HEK293T (cell line): ENCODE measurements at regions not wholly inside any gene's neighbourhood (a gene's known extent, or its start where the extent isn't known, plus 50 kb on each side); places are given as distances from the start of the nearest gene placed in this dataset.

Experiments
- CTCF ChIA-PET: fragments of 350-600 bp; formaldehyde crosslinking; extraction: SDS; loops from one replicate; lab custom pipeline; 2021; ENCODE audit warnings: antibody characterized with exemption, inconsistent platforms; lab: Yijun Ruan, JAX
- POLR2A ChIA-PET: fragments of 350-600 bp; formaldehyde crosslinking; extraction: SDS; loops from one replicate; lab custom pipeline; 2020; ENCODE audit warnings: antibody characterized with exemption, inconsistent platforms; lab: Yijun Ruan, JAX
- DNase-seq: peaks from one replicate; pipeline ENCODE4 v3.0.0; 2012; ENCODE audit warnings: mixed read lengths; ENCODE audit errors: extremely low spot score
- ARNT ChIP-seq: fragments of 450-650 bp; IDR thresholded peaks from 2 replicates; pipeline ENCODE4 v1.6.1; 2017; ENCODE audit warnings: mild to moderate bottlenecking
- BHLHE40 ChIP-seq: fragments of 450-650 bp; IDR thresholded peaks from 2 replicates; pipeline ENCODE4 v1.6.1; 2016; ENCODE audit warnings: mild to moderate bottlenecking, moderate library complexity, borderline replicate concordance
- CTBP1 ChIP-seq: fragments of 450-650 bp; IDR thresholded peaks from 2 replicates; pipeline ENCODE4 v1.6.1; 2016; ENCODE audit warnings: borderline replicate concordance
- ELF4 ChIP-seq: fragments of 450-650 bp; IDR thresholded peaks from 2 replicates; pipeline ENCODE4 v1.6.1; 2017; ENCODE audit warnings: antibody characterized with exemption
- FOXA1 ChIP-seq: fragments of 450-650 bp; IDR thresholded peaks from 2 replicates; pipeline ENCODE4 v1.6.1; 2016; ENCODE audit warnings: mild to moderate bottlenecking
- FOXK2 ChIP-seq: fragments of 450-650 bp; IDR thresholded peaks from 2 replicates; pipeline ENCODE4 v1.6.1; 2016; ENCODE audit warnings: mild to moderate bottlenecking
- FOXM1 ChIP-seq: fragments of 450-650 bp; IDR thresholded peaks from 2 replicates; pipeline ENCODE4 v1.6.1; 2017; ENCODE audit warnings: mild to moderate bottlenecking, borderline replicate concordance
- HDGF ChIP-seq: fragments of 450-650 bp; IDR thresholded peaks from 2 replicates; pipeline ENCODE4 v1.6.1; 2017; ENCODE audit warnings: antibody characterized with exemption, borderline replicate concordance
- L3MBTL2 ChIP-seq: fragments of 450-650 bp; conservative IDR thresholded peaks from 2 replicates; pipeline ENCODE4 v1.6.1; 2016; ENCODE audit warnings: mild to moderate bottlenecking
- LEF1 ChIP-seq: fragments of 450-650 bp; IDR thresholded peaks from 2 replicates; pipeline ENCODE4 v1.6.1; 2017; ENCODE audit warnings: mild to moderate bottlenecking, borderline replicate concordance
- NFRKB ChIP-seq: fragments of 450-650 bp; IDR thresholded peaks from 2 replicates; pipeline ENCODE4 v1.6.1; 2016; ENCODE audit warnings: mild to moderate bottlenecking, moderate library complexity
- SP1 ChIP-seq: fragments of 450-650 bp; IDR thresholded peaks from 2 replicates; pipeline ENCODE4 v1.6.1; 2017
- SUZ12 ChIP-seq: fragments of 450-650 bp; IDR thresholded peaks from 2 replicates; pipeline ENCODE4 v1.6.1; 2016; ENCODE audit warnings: mild to moderate bottlenecking
- TARDBP ChIP-seq: fragments of 450-650 bp; IDR thresholded peaks from 2 replicates; pipeline ENCODE4 v1.6.1; 2016
- ZNF384 ChIP-seq: fragments of 450-650 bp; IDR thresholded peaks from 2 replicates; pipeline ENCODE4 v1.6.1; 2016
- TF ChIP-seq, protein P1 (sequence below): fragments of 450-650 bp; IDR thresholded peaks from 2 replicates; pipeline ENCODE4 v1.6.1; 2016

DNA sequence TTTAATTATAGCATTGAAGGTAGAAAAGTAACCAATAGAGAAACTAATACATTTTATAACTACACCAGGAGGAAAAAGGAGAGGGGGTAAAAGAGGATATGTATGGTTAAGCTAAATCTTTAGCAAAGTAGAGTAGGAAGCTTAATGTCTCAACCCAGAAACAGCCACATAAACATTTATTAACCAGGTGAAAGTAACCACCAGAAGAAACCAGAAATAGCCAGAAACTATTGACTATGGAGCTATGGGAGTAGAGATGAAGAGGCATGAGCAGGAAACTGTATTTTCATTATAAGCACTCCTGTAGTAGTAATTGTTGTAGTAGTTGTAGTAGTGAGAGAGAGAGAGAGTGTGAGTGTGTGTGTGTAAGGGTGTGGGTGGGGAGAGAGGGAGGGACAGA lies 617.5 kb upstream of the CHAC2 start:
- no peak for TF ChIP-seq NFRKB
- TF ChIP-seq SUZ12: no peak
- TF ChIP-seq FOXA1: no peak
- TF ChIP-seq SP1: no peak
- no peak for TF ChIP-seq LEF1
- TF ChIP-seq ZNF384: no peak
- TF ChIP-seq TARDBP: no peak
- no peak for TF ChIP-seq FOXM1
- TF ChIP-seq BHLHE40: no peak
- no peak for TF ChIP-seq ARNT
- no peak for TF ChIP-seq CTBP1
- TF ChIP-seq ELF4: no peak
- no peak for TF ChIP-seq HDGF
- TF ChIP-seq FOXK2: no peak
- TF ChIP-seq, protein P1, sequence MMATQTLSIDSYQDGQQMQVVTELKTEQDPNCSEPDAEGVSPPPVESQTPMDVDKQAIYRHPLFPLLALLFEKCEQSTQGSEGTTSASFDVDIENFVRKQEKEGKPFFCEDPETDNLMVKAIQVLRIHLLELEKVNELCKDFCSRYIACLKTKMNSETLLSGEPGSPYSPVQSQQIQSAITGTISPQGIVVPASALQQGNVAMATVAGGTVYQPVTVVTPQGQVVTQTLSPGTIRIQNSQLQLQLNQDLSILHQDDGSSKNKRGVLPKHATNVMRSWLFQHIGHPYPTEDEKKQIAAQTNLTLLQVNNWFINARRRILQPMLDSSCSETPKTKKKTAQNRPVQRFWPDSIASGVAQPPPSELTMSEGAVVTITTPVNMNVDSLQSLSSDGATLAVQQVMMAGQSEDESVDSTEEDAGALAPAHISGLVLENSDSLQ: no peak
- no peak for TF ChIP-seq L3MBTL2
- ChIA-PET POLR2A (no interaction called here), CTCF (interaction anchor here (0.6 kb wide), 1 partner anchor 11 kb away, joined by 3 read pairs; no protein-coding TSS in a partner anchor)
- no peak for DNase-seq

DNA sequence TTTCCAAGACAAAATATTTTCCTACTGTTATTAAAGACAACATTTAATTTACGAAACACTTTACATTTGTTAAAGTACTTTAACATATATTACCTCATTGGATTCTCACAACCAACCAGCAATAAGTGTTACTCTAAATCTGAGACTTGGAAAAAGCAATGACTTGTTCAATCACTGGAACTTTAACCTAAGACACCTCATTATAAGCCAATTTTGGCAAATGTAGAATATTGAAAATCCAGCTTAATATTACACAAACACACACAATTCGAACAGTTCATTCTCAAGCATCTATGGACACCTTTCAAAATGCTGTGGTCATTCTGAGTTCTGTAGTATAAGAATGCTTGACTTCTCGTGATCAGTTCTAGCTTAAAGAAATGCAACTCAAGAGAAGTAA lies 619.4 kb upstream of the CHAC2 start:
- no peak for DNase-seq
- ChIA-PET CTCF (no interaction called here), POLR2A (no interaction called here)
- no peak for TF ChIP-seq FOXM1
- TF ChIP-seq ZNF384: no peak
- no peak for TF ChIP-seq ARNT
- no peak for TF ChIP-seq L3MBTL2
- no peak for TF ChIP-seq FOXK2
- TF ChIP-seq SP1: no peak
- TF ChIP-seq ELF4: no peak
- TF ChIP-seq CTBP1: no peak

DNA sequence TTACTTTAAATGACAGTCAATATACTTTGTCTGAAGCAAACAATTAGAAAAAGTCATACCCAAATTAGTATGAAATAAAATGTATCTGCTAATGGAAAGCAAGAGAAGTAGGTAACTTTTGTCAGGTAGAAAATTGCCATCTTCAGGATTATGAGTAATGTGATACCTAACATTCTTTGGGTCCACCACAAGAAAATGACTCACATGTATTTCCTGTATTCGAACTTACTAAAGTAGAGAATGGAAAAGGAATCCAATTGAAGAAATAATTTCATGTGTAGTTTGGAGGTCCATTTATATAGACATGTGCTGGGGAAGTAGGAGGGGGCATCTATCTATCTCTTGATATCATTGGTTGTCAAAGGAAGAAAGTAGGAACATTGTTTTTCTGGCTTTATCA lies 636.2 kb upstream of the CHAC2 start:
- TF ChIP-seq ARNT (no peak), NFRKB (no peak), TARDBP (no peak), CTBP1 (no peak), SP1 (no peak), LEF1 (no peak), FOXK2 (no peak), ELF4 (no peak), ZNF384 (no peak), SUZ12 (no peak), HDGF (no peak), BHLHE40 (no peak), FOXM1 (no peak)
- no peak for DNase-seq
- ChIA-PET POLR2A (no interaction called here), CTCF (no interaction called here)

DNA sequence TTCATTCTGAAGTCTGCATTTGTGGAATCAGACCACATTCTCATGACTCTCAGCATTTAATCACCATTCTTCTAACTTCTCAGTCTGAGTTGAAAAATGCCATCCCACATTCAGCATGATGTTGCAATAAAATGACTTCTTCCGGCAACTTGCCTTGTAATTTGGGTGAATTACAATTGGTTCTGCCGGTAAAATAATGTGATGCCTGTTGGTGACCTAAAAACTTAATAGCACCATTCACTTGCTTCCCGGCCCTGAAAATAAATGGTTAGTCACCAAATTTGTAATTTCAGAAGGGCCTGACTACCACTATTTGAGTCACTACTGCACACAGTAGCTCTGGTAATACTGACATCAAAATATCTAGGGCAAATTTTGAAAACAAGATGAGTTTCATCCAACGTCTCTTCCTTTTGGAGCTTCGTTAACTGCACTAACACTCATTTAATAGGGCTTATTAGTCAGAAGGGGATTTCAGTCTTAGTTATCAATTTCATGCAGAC lies 637.1 kb upstream of the CHAC2 start:
- DNase-seq: no peak

DNA sequence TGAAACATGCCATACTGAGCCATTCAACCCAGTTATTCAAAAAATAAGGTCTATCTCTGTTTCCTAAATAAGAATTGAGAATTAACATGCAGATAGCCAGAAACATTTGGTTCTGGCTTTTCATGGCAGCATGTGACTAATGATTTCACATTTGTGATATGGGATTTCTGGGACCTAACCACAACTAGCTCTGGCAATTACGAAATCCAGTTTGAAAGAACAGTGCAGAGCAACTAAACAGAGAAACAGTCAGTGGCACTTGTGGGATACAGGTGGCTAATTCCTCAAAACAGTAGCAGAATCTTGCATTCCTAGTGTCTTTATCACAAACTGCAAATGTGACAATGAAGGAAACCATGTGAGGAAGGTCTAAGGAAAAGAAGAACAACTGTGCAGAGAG lies 637.8 kb upstream of the CHAC2 start:
- DNase-seq: no peak
- TF ChIP-seq BHLHE40: no peak
- TF ChIP-seq SP1: no peak
- TF ChIP-seq LEF1: no peak
- TF ChIP-seq L3MBTL2: no peak
- no peak for TF ChIP-seq FOXA1
- no peak for TF ChIP-seq ARNT
- no peak for TF ChIP-seq ZNF384
- TF ChIP-seq SUZ12: no peak
- TF ChIP-seq NFRKB: no peak
- TF ChIP-seq CTBP1: no peak
- no peak for TF ChIP-seq ELF4
- TF ChIP-seq, protein P1: no peak
- POLR2A ChIA-PET: no interaction called here

More for the DNA sequence above, 637.1 kb upstream of the CHAC2 start:
- TF ChIP-seq CTBP1: no peak
- no peak for TF ChIP-seq SUZ12
- no peak for TF ChIP-seq FOXM1
- TF ChIP-seq L3MBTL2: no peak
- TF ChIP-seq FOXA1: no peak
- TF ChIP-seq LEF1: no peak
- no peak for TF ChIP-seq ELF4
- TF ChIP-seq BHLHE40: no peak
- TF ChIP-seq, protein P1: no peak
- no peak for TF ChIP-seq ARNT
- TF ChIP-seq HDGF: no peak
- TF ChIP-seq SP1: no peak
- TF ChIP-seq FOXK2: no peak
- TF ChIP-seq ZNF384: no peak
- TF ChIP-seq NFRKB: no peak
- TF ChIP-seq TARDBP: no peak
- POLR2A ChIA-PET: no interaction called here
- CTCF ChIA-PET: no interaction called here

DNA sequence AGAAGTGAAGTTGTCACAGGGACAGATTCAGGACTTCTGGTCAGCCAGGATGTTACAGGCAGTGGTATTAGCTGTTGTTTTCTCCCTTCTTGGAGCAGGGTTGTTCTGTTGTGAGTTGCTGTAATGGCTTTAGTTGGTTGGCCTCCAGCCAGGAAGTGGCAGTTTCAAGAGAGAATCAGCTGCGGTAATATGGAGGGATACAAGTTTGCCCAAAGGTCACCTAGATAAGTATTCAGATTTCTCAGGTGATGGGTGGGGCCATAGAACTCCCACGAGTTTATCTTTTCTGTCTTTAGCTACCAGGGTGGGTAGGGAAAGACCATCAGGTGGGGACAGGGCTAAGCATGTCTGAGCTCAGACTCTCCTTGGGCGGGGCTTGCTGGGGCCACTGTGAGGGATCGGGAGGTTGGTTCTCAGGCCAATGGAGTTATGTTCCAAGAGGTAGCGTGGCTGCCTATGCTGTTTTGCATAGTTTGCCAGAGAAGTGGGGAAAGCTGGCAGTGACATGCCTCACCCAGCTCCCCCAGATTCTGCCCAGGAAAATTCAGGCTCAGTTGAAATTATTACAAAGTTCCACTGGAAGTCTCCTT lies 640.4 kb upstream of the CHAC2 start:
- no peak for DNase-seq
- no peak for TF ChIP-seq NFRKB
- TF ChIP-seq, protein P1: no peak
- TF ChIP-seq FOXA1: no peak
- no peak for TF ChIP-seq SUZ12
- no peak for TF ChIP-seq BHLHE40
- TF ChIP-seq ELF4: no peak
- no peak for TF ChIP-seq ARNT
- no peak for TF ChIP-seq TARDBP
- TF ChIP-seq L3MBTL2: no peak
- TF ChIP-seq LEF1: no peak
- TF ChIP-seq FOXM1: no peak
- TF ChIP-seq SP1: no peak
- TF ChIP-seq FOXK2: no peak
- TF ChIP-seq HDGF: no peak
- TF ChIP-seq ZNF384: no peak
- TF ChIP-seq CTBP1: no peak
- ChIA-PET POLR2A (no interaction called here), CTCF (no interaction called here)

More for the DNA sequence above, 637.8 kb upstream of the CHAC2 start:
- CTCF ChIA-PET: no interaction called here
